Activated T-cell treated with anti-CD3 and anti-CD28 coated beads for 48 hours (primary cell): ENCODE measurements at regions not wholly inside any gene's neighbourhood (a gene's known extent, or its start where the extent isn't known, plus 50 kb on each side); places are given as distances from the start of the nearest gene placed in this dataset.
"Not testable (repeated sequence)": the region's sequence is repeated elsewhere in the genome, so short reads cannot be mapped to it uniquely, and the experiment has no call there.

Experiments
- DNase-seq: peaks from one replicate; pipeline ENCODE4 v3.0.0-alpha.2; 2020; ENCODE audit warnings: low read depth

GRCh38 chr10:94125856-94126255, 132.1 kb downstream of the PLCE1 start:
- no peak for DNase-seq

DNA sequence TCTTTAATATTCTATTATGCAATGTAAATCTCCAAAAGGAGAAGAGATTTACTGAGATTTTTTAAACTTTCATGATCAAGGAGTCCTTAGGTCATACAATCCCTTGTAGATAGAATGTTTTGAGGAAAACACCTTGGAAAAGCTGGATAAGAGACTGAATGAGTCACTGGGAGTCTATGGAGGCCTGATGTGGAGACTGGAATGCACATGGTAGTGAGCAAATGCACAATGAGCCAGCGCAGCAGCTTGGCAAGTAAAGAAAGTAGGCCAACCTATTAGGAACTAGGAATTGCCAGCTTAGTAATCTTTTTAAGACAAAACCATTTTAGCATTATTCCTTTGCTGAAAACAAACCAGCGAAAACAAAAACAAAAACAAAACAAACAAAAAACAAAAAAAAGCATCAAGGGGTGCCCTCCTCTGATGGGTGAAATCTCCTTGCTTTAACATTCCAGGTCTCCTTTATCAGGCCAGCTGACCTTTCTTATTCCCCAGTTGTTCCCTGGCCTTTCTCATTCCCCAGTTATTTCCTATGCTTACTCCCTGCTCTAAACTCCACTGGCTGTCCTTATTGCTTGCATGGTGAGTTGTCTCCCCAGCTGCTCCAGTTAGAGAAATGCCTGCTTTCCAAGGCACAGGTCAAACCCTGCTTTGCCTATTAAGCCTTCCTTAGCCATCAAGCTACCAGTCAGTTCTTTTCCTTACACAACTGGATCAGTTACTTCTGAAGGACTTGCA, 135.8 kb downstream of the PLCE1 start:
- DNase-seq: no peak

- DNase-seq: no peak
Observed at GRCh38 chr10:94131885-94132284, 138.2 kb downstream of the PLCE1 start.

GRCh38 chr10:94133239-94133638, 139.5 kb downstream of the PLCE1 start:
- DNase-seq: no peak

DNA sequence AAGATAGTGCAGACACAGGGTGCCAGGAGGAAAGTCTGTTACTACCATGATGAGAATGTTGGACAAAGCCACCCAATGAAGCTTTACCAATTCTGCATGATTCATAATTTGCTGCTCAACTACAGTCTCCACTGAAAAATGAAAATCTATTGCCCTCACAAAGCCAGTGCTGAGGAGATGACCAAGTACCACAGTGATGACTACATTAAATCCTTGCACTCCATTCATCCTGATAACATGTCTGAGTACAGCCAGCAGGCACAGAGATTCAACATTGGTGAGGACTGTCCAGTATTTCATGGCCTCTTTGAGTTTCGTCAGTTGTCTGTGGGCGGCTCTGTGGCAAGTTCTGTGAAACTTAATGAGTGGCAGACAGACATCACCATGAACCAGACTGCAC, 144.0 kb downstream of the PLCE1 start:
- DNase-seq: no peak

GRCh38 chr10:94138391-94138790, 144.7 kb downstream of the PLCE1 start:
- DNase-seq: no peak

GRCh38 chr10:94143261-94143660, 149.5 kb downstream of the PLCE1 start:
- DNase-seq: no peak

GRCh38 chr10:94146313-94146712, 152.6 kb downstream of the PLCE1 start:
- no peak for DNase-seq

GRCh38 chr10:94146746-94147145, 153.0 kb downstream of the PLCE1 start:
- no peak for DNase-seq

- DNase-seq: no peak
Observed at GRCh38 chr10:94149702-94150101, 156.0 kb downstream of the PLCE1 start.

- DNase-seq: no peak
Observed at GRCh38 chr10:94150541-94151184, 156.9 kb downstream of the PLCE1 start.

- no peak for DNase-seq
Observed at GRCh38 chr10:94155722-94156271, 162.1 kb downstream of the PLCE1 start.

DNA sequence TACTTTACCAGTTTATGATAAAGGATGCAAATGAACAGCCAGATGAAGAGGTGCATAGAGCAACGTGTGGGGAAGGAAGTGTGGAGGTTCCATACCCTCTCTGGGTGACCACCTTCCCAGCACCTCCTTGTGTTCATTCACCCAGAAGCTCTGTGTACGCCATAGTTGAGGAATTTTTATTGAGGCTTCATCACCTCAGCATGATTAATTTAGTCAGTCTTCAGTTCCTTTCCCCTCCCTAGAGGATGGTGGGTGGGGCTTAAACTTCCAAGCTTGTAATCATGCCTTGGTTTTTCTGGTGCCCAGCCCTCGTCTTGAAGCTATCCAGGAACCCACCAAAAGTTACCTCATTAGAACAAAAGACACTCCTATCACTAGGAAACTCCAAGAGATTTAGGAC, 162.7 kb downstream of the PLCE1 start:
- DNase-seq: no peak

GRCh38 chr10:94165158-94165611, 171.5 kb downstream of the PLCE1 start:
- DNase-seq: not testable (repeated sequence)

GRCh38 chr10:94172332-94172731, 178.6 kb downstream of the PLCE1 start:
- DNase-seq: no peak

DNA sequence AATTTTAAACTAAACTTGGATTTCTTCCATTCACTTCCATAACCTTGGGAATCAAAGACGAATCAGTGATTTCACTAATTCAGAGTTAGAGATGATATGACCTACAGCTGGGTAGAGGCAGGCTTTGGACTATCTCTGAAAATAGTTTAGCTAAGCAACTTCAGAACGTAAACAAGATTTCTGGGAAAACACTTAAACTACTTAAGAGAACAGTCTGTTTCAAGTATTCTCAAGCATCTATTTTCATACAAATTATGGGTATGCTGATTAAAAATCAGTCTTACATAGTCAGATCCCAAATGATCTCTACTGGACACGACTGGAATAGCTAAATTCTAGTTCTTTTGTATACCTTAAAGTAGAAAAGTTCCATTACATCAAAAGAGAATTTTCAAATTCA, 179.9 kb downstream of the PLCE1 start:
- DNase-seq: no peak

- DNase-seq: no peak
Observed at GRCh38 chr10:94174838-94175237, 181.1 kb downstream of the PLCE1 start.

GRCh38 chr10:94178475-94179253, 184.1 kb downstream of the NOC3L start:
- no peak for DNase-seq

DNA sequence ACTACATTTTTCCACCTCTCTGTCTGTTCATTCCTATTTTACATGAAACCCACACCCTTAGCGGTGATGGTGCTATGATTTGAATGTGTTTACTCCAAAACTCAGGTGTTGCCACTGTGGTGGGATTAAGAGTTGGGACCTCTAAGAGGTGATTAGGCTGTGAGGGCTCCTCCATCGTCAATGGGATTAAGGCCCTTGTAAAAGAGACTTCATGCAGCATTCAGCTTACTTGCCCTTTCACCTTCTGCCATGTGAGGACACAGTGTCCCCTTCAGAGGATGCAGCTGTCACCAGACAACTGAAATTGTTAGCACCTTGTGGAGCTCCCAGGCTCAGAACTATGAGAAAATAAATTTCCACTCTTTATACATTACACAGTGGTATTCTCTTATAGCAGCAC, 182.2 kb downstream of the NOC3L start:
- no peak for DNase-seq

DNA sequence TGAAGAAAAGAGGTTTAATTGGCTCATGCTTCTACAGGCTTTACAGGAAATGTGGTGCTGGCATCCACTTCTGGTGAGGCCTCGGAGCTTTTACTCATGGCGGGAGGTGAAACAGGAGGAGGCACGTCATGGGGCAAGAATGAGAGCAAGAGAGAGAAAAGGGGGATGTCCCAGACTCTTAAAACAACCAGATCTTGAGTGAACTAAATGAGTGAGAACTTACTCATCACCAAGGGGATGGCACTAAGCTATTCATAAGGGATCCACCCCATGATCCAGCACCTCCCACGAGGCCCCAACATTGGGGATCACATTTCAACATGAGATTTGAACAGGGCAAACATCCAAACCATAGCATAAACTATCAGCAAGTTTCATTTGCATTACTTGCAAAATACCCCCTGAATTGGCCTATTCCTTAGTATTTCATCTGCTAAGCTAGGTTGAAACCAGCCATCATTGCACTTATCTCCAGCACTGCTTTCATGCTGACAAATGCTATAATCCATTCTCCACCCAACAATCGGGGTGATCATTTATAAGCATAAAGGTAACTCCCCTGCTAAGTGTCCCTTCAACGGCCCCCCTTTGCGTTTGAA, 179.0 kb downstream of the NOC3L start:
- DNase-seq: peak; percentile 5

GRCh38 chr10:94186722-94187121, 176.0 kb downstream of the NOC3L start:
- no peak for DNase-seq

DNA sequence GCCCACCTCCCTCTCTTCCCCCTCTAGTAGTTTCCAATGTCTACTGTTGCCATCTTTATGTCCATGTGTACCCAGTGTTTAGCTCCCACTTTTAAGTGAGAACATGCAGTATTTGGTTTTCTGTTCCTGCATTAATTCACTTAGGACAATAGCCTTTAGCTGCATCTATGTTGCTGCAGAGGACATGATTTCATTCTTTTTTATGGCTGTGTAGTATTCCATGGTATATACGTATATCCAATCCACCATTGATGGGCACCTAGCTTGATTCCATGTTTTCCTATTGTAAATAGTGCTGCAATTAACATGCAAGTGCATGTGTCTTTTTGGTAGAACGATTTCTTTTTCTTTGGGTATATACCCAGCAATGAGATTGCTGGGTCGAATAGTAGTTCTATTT, 170.4 kb downstream of the NOC3L start:
- DNase-seq: no peak
